ENCODE measurements at regions not wholly inside any gene's neighbourhood (a gene's known extent, or its start where the extent isn't known, plus 50 kb on each side); places are given as distances from the start of the nearest gene placed in this dataset.

- TF ChIP-seq NFIC (IDR thresholded peaks at IDR 0.05) (no peak), TEAD4 (IDR thresholded peaks at IDR 0.05) (no peak), CEBPB (IDR thresholded peaks at IDR 0.05) (no peak), EGR1 (IDR thresholded peaks at IDR 0.05) (no peak; the same call in 1 of the 2 replicates), EP300 (IDR thresholded peaks at IDR 0.05; ENCODE audit: borderline replicate concordance) (no peak), TAF1 (IDR thresholded peaks at IDR 0.05; ENCODE audit: low read depth) (no peak; the same call in 1 of the 2 replicates), CREB1 (IDR thresholded peaks at IDR 0.05; ENCODE audit: low read depth) (no peak), ZBTB7A (IDR thresholded peaks at IDR 0.05; ENCODE audit: low read depth) (no peak), USF1 (IDR thresholded peaks at IDR 0.05) (peak; percentile 97)
- TF ChIP-seq, protein P1, sequence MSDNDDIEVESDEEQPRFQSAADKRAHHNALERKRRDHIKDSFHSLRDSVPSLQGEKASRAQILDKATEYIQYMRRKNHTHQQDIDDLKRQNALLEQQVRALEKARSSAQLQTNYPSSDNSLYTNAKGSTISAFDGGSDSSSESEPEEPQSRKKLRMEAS (IDR thresholded peaks at IDR 0.05) = peak; percentile 98
- TF ChIP-seq, protein P2, sequence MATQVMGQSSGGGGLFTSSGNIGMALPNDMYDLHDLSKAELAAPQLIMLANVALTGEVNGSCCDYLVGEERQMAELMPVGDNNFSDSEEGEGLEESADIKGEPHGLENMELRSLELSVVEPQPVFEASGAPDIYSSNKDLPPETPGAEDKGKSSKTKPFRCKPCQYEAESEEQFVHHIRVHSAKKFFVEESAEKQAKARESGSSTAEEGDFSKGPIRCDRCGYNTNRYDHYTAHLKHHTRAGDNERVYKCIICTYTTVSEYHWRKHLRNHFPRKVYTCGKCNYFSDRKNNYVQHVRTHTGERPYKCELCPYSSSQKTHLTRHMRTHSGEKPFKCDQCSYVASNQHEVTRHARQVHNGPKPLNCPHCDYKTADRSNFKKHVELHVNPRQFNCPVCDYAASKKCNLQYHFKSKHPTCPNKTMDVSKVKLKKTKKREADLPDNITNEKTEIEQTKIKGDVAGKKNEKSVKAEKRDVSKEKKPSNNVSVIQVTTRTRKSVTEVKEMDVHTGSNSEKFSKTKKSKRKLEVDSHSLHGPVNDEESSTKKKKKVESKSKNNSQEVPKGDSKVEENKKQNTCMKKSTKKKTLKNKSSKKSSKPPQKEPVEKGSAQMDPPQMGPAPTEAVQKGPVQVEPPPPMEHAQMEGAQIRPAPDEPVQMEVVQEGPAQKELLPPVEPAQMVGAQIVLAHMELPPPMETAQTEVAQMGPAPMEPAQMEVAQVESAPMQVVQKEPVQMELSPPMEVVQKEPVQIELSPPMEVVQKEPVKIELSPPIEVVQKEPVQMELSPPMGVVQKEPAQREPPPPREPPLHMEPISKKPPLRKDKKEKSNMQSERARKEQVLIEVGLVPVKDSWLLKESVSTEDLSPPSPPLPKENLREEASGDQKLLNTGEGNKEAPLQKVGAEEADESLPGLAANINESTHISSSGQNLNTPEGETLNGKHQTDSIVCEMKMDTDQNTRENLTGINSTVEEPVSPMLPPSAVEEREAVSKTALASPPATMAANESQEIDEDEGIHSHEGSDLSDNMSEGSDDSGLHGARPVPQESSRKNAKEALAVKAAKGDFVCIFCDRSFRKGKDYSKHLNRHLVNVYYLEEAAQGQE (IDR thresholded peaks at IDR 0.05; ENCODE audit: low read depth) = peak; percentile 61
Measured at GRCh38 chr9:94165592-94166235, 81.5 kb downstream of the PTPDC1 start.

Data from Ishikawa (cell line).